HepG2 (cell line): ENCODE measurements at regions not wholly inside any gene's neighbourhood (a gene's known extent, or its start where the extent isn't known, plus 50 kb on each side); places are given as distances from the start of the nearest gene placed in this dataset.

Experiments used
- ATAC-seq: fragments of 200-7000 bp; cut with Tn5 transposase; 3 replicates; pipeline ENCODE4 v1.9.1; 2020; ENCODE audit warnings: mild to moderate bottlenecking, moderate library complexity
- BruUV-seq: library from RNA; stranded (reverse); fragments of 400-500 nt; replicated peaks from 2 replicates; lab custom pipeline; 2021; lab: Mats Ljungman, UMichigan
- CTCF ChIA-PET: fragments of 300-600 bp; formaldehyde crosslinking; extraction: SDS; loops from one replicate; lab custom pipeline; 2021; ENCODE audit warnings: low total read pairs, inconsistent platforms, low intra/inter-chr PET ratio; lab: Yijun Ruan, JAX
- POLR2A ChIA-PET: fragments of 350-600 bp; sonication (Branson Sonifier 250); formaldehyde crosslinking; loops from one replicate; lab custom pipeline; 2020; ENCODE audit warnings: antibody characterized with exemption, inconsistent platforms; lab: Yijun Ruan, JAX
- DNase-seq: peaks from one replicate; pipeline ENCODE4 v3.0.0-alpha.2; 2015; ENCODE audit warnings: low spot score
- FAIRE-seq: peaks from 3 replicates; lab custom pipeline; 2011; peaks lifted over from hg19 to GRCh38; lab: Jason Lieb, UNC
- H2AFZ ChIP-seq: one replicate; pipeline ENCODE4 v1.6.1; 2011; ENCODE audit warnings: low read length, inconsistent platforms
- H3K27ac ChIP-seq: fragments of 300-600 bp; 3 replicates; pipeline ENCODE4 v1.8.0; 2011; ENCODE audit warnings: mixed run types, mild to moderate bottlenecking, mixed read lengths, low read length, inconsistent platforms; ENCODE audit not compliant: insufficient read depth; ENCODE audit errors: extremely low read length
- H3K27me3 ChIP-seq, 2 experiments: fragments of 200-600 bp in 1 of 2; 2 replicates in 1 of 2; 3 replicates in 1 of 2; pipeline versions ENCODE4 v1.6.0 to v1.8.0; 2011; ENCODE audit warnings: low read length in 2 of 2, mild to moderate bottlenecking in 2 of 2, moderate library complexity in 2 of 2, inconsistent platforms in 1 of 2; ENCODE audit not compliant: insufficient read depth in 2 of 2, control insufficient read depth in 1 of 2
- H3K36me3 ChIP-seq, 2 experiments: fragments of 200-600 bp in 1 of 2; replicated peaks in 1 of 2; 2 replicates in 1 of 2; 3 replicates in 1 of 2; pipeline versions ENCODE4 v1.5.1 to v1.8.0; 2011; ENCODE audit warnings: low read length in 2 of 2, inconsistent platforms in 1 of 2; ENCODE audit not compliant: insufficient read depth in 2 of 2, control insufficient read depth in 1 of 2
- H3K4me1 ChIP-seq: 2 replicates; pipeline ENCODE4 v1.5.1; 2012; ENCODE audit warnings: low read length, inconsistent platforms; ENCODE audit not compliant: insufficient read depth
- H3K4me2 ChIP-seq: 2 replicates; pipeline ENCODE4 v1.6.0; 2011; ENCODE audit warnings: low read depth, low read length, inconsistent platforms
- H3K4me3 ChIP-seq, 3 experiments: fragments of 200-600 bp in 1 of 3; sonication (generic), shearing (Covaris generic) in 1 of 3; replicated peaks in 1 of 3; 2 replicates each; pipeline ENCODE4 v1.5.1; 2011 to 2016; ENCODE audit warnings: low read length in 3 of 3, inconsistent platforms in 2 of 3, low read depth in 2 of 3, mild to moderate bottlenecking in 2 of 3, control low read depth in 1 of 3, mixed read lengths in 1 of 3; ENCODE audit not compliant: insufficient read depth in 1 of 3
- H3K79me2 ChIP-seq: one replicate; pipeline ENCODE4 v1.6.1; 2011; ENCODE audit warnings: low read length, inconsistent platforms; ENCODE audit not compliant: insufficient read depth
- H3K9ac ChIP-seq: 2 replicates; pipeline ENCODE4 v1.6.0; 2011; ENCODE audit warnings: mild to moderate bottlenecking, low read depth, low read length, inconsistent platforms; ENCODE audit not compliant: insufficient read depth
- H3K9me3 ChIP-seq: 2 replicates; pipeline ENCODE4 v1.5.1; 2012; ENCODE audit warnings: mild to moderate bottlenecking, low read length
- H4K20me1 ChIP-seq: 2 replicates; pipeline ENCODE4 v1.6.0; 2011; ENCODE audit warnings: inconsistent platforms, mild to moderate bottlenecking, low read length, moderate library complexity; ENCODE audit not compliant: insufficient read depth
- ARHGAP35 ChIP-seq: sonication (generic); formaldehyde crosslinking; IDR thresholded peaks from 2 replicates; pipeline ENCODE4 v1.9.0; 2022; ENCODE audit warnings: mild to moderate bottlenecking, inconsistent platforms, moderate library complexity, missing genetic modification reagents, borderline replicate concordance
- ATAD3A ChIP-seq: sonication (generic); formaldehyde crosslinking; IDR thresholded peaks from 2 replicates; pipeline ENCODE4 v1.4.0; 2020; ENCODE audit warnings: missing genetic modification reagents
- ATF1 ChIP-seq: IDR thresholded peaks from 2 replicates; pipeline ENCODE4 v1.6.1; 2016; ENCODE audit warnings: mild to moderate bottlenecking, control low read depth
- ATF7 ChIP-seq, 2 experiments: fragments of 450-650 bp in 1 of 2; sonication (generic) in 1 of 2; formaldehyde crosslinking in 1 of 2; IDR thresholded peaks; 2 replicates each; pipeline versions ENCODE4 v1.4.0 to v1.6.1; 2016 to 2020; ENCODE audit warnings: antibody characterized with exemption in 1 of 2, mild to moderate bottlenecking in 1 of 2, missing genetic modification reagents in 1 of 2
- DR1 ChIP-seq: sonication (generic); formaldehyde crosslinking; IDR thresholded peaks from 2 replicates; pipeline ENCODE4 v1.8.0; 2021; ENCODE audit warnings: mild to moderate bottlenecking, missing genetic modification reagents, inconsistent platforms
- ELF1 ChIP-seq: sonication (generic); formaldehyde crosslinking; IDR thresholded peaks from 2 replicates; pipeline ENCODE4 v1.4.0; 2020; ENCODE audit warnings: missing genetic modification reagents
- MAFF ChIP-seq: IDR thresholded peaks from 2 replicates; pipeline ENCODE4 v1.6.1; 2011; ENCODE audit warnings: low read depth, low read length, improper control_type of control experiment
- MAFK ChIP-seq, 2 experiments: IDR thresholded peaks in 1 of 2; conservative IDR thresholded peaks in 1 of 2; 2 replicates each; pipeline ENCODE4 v1.6.1; 2011; ENCODE audit warnings: improper control_type of control experiment in 2 of 2, low read length in 2 of 2
- MED8 ChIP-seq: sonication (generic); formaldehyde crosslinking; IDR thresholded peaks from 2 replicates; pipeline ENCODE4 v1.8.1; 2023; ENCODE audit warnings: mild to moderate bottlenecking, missing genetic modification reagents; ENCODE audit not compliant: insufficient replicate concordance
- NR2F2 ChIP-seq: IDR thresholded peaks from 2 replicates; pipeline ENCODE4 v1.6.1; 2012; ENCODE audit warnings: low read depth, inconsistent platforms, borderline replicate concordance
- SNRNP70 ChIP-seq: fragments of 200-400 bp; formaldehyde crosslinking; IDR thresholded peaks from 2 replicates; pipeline ENCODE4 v1.6.1; 2017; ENCODE audit warnings: mild to moderate bottlenecking, low read depth, low read length, moderate library complexity
- ZNF329 ChIP-seq: sonication (generic); formaldehyde crosslinking; IDR thresholded peaks from 2 replicates; pipeline ENCODE4 v1.9.0; 2021; ENCODE audit warnings: low read depth, mild to moderate bottlenecking, missing genetic modification reagents
- ZNF605 ChIP-seq: sonication (generic); formaldehyde crosslinking; IDR thresholded peaks from 2 replicates; pipeline ENCODE4 v1.8.0; 2022; ENCODE audit warnings: mild to moderate bottlenecking, missing genetic modification reagents
- WGBS: methylation state at CpG from one replicate; pipeline ENCODE4 v1.1.6; 2017; ENCODE audit warnings: low lambda C conversion rate; 5-methylcytosine and 5-hydroxymethylcytosine counted together
- in situ Hi-C: cut with HindIII; loops from 2 replicates; pipeline ENCODE4 v1.10.0; 2017; ENCODE audit warnings: low pct_unique_long_range_greater_than_20kb; ENCODE audit not compliant: extremely low pct_ligation_motif_present
- intact Hi-C: fragments of 100-400 bp; cut with micrococcal nuclease; formaldehyde crosslinking; loops from one replicate; pipeline ENCODE4 v1.10.0; 2022; ENCODE audit not compliant: unreplicated experiment
- TF ChIP-seq, protein P1 (sequence below): sonication (generic); formaldehyde crosslinking; IDR thresholded peaks from 2 replicates; pipeline ENCODE4 v1.4.0; 2020; ENCODE audit warnings: mild to moderate bottlenecking, missing genetic modification reagents, borderline replicate concordance

GRCh38 chr6:81194374-81194773 lies 558.1 kb downstream of the TENT5A start:
- in situ Hi-C loops (no loop called here), intact Hi-C loops (no loop called here)
- Histone ChIP-seq H3K9ac (no peak overlapping the region), H4K20me1 (no peaks in the 10 kb centered on the region), H3K27me3 (no peaks in the 10 kb centered on the region), H3K4me1 (no peaks in the 10 kb centered on the region), H3K27ac (no peak overlapping the region), H2AFZ (no peak overlapping the region), H3K4me2 (no peak overlapping the region), H3K9me3 (no peaks in the 10 kb centered on the region), H3K79me2 (no peaks in the 10 kb centered on the region), H3K36me3 (no peaks in the 10 kb centered on the region), H3K4me3 (no peak overlapping the region)
- no TSS peak for BruUV-seq
- FAIRE-seq (no peak), ATAC-seq (no peak), DNase-seq (no peak)
- peak; percentile 56; the same call in 1 of the 2 replicates for TF ChIP-seq MAFF
- TF ChIP-seq MAFK (conservative IDR thresholded peaks at IDR 0.05 in 1 of 2, IDR thresholded peaks at IDR 0.05 in 1 of 2; ENCODE audit: low read length in 2 of 2), result peak; percentile 39 to 71; a peak in 3 of 4 replicates
- TF ChIP-seq SNRNP70, result no peak
- ChIA-PET CTCF (no interaction called here), POLR2A (no interaction called here)
- 0% methylated on average over 2 of the region's 2 CpGs for WGBS

GRCh38 chr6:81172056-81172740 lies 580.3 kb downstream of the TENT5A start:
- Histone ChIP-seq H3K4me3 (no peak overlapping the region), H3K27me3 (no peaks in the 10 kb centered on the region), H4K20me1 (no peaks in the 10 kb centered on the region), H3K4me2 (no peak overlapping the region), H3K36me3 (no peaks in the 10 kb centered on the region), H3K9ac (no peak overlapping the region), H3K27ac (no peak overlapping the region), H3K4me1 (no peaks in the 10 kb centered on the region), H3K79me2 (no peaks in the 10 kb centered on the region), H3K9me3 (no peaks in the 10 kb centered on the region), H2AFZ (no peak overlapping the region)
- ChIA-PET CTCF (no interaction called here), POLR2A (no interaction called here)
- FAIRE-seq (no peak), DNase-seq (no peak), ATAC-seq (no peak)
- in situ Hi-C loops, result no loop called here
- WGBS, result 0% methylated on average over 4 of the region's 4 CpGs
- BruUV-seq, result no TSS peak
- intact Hi-C loops, result no loop called here
- no peak for TF ChIP-seq DR1 (CRISPR knock-in tag)
- no peak for TF ChIP-seq MED8 (CRISPR knock-in tag)
- TF ChIP-seq ZNF605, result no peak
- no peak for TF ChIP-seq ELF1 (CRISPR knock-in tag)
- TF ChIP-seq ATF1 (CRISPR knock-in tag), result no peak
- TF ChIP-seq ZNF329 (CRISPR knock-in tag), result no peak
- no peak for TF ChIP-seq NR2F2
- TF ChIP-seq, protein P1, sequence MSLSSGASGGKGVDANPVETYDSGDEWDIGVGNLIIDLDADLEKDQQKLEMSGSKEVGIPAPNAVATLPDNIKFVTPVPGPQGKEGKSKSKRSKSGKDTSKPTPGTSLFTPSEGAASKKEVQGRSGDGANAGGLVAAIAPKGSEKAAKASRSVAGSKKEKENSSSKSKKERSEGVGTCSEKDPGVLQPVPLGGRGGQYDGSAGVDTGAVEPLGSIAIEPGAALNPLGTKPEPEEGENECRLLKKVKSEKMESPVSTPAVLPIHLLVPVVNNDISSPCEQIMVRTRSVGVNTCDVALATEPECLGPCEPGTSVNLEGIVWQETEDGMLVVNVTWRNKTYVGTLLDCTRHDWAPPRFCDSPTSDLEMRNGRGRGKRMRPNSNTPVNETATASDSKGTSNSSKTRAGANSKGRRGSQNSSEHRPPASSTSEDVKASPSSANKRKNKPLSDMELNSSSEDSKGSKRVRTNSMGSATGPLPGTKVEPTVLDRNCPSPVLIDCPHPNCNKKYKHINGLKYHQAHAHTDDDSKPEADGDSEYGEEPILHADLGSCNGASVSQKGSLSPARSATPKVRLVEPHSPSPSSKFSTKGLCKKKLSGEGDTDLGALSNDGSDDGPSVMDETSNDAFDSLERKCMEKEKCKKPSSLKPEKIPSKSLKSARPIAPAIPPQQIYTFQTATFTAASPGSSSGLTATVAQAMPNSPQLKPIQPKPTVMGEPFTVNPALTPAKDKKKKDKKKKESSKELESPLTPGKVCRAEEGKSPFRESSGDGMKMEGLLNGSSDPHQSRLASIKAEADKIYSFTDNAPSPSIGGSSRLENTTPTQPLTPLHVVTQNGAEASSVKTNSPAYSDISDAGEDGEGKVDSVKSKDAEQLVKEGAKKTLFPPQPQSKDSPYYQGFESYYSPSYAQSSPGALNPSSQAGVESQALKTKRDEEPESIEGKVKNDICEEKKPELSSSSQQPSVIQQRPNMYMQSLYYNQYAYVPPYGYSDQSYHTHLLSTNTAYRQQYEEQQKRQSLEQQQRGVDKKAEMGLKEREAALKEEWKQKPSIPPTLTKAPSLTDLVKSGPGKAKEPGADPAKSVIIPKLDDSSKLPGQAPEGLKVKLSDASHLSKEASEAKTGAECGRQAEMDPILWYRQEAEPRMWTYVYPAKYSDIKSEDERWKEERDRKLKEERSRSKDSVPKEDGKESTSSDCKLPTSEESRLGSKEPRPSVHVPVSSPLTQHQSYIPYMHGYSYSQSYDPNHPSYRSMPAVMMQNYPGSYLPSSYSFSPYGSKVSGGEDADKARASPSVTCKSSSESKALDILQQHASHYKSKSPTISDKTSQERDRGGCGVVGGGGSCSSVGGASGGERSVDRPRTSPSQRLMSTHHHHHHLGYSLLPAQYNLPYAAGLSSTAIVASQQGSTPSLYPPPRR (CRISPR knock-in tag), result no peak
- TF ChIP-seq ARHGAP35 (CRISPR knock-in tag), result no peak
- no peak for TF ChIP-seq ATF7 (IDR thresholded peaks at IDR 0.05)
- no peak for TF ChIP-seq ATF7 (CRISPR knock-in tag; IDR thresholded peaks at IDR 0.05)
- no peak for TF ChIP-seq ATAD3A (CRISPR knock-in tag)
